H1 (cell line): ENCODE measurements at regions not wholly inside any gene's neighbourhood (a gene's known extent, or its start where the extent isn't known, plus 50 kb on each side); places are given as distances from the start of the nearest gene placed in this dataset.

ENCODE experiments used
- ASH2L ChIP-seq: fragments of 200-600, 300-600 bp; sonication (generic); IDR thresholded peaks from one replicate; pipeline ENCODE4 v1.7.1; 2017; ENCODE audit warnings: low read length
- EZH2 ChIP-seq: fragments of 200-600 bp; sonication (generic); IDR thresholded peaks from 2 replicates; pipeline ENCODE4 v1.7.1; 2012; ENCODE audit warnings: low read depth, mild to moderate bottlenecking, moderate library complexity, low read length, inconsistent platforms; ENCODE audit not compliant: severe bottlenecking
- KDM1A ChIP-seq: fragments of 200-600, 300-600 bp; sonication (generic); IDR thresholded peaks from 2 replicates; pipeline ENCODE4 v1.7.1; 2016; ENCODE audit warnings: mild to moderate bottlenecking, low read length, borderline replicate concordance
- RBBP5 ChIP-seq: IDR thresholded peaks from 2 replicates; pipeline ENCODE4 v1.7.1; 2012; ENCODE audit warnings: low read depth, mild to moderate bottlenecking, inconsistent platforms, low read length, moderate library complexity, borderline replicate concordance
- RFX5 ChIP-seq: IDR thresholded peaks from 2 replicates; pipeline ENCODE4 v1.6.1; 2011; ENCODE audit warnings: low read depth, low read length, improper control_type of control experiment, borderline replicate concordance
- SIN3A ChIP-seq, 2 experiments: IDR thresholded peaks in 1 of 2; conservative IDR thresholded peaks in 1 of 2; 2 replicates each; pipeline ENCODE4 v1.6.1; 2011 to 2012; ENCODE audit warnings: low read length in 2 of 2, improper control_type of control experiment in 1 of 2, low read depth in 1 of 2, mild to moderate bottlenecking in 1 of 2
- YY1 ChIP-seq: IDR thresholded peaks from 2 replicates; pipeline ENCODE4 v1.6.1; 2011; ENCODE audit warnings: low read depth, mild to moderate bottlenecking, low read length

DNA sequence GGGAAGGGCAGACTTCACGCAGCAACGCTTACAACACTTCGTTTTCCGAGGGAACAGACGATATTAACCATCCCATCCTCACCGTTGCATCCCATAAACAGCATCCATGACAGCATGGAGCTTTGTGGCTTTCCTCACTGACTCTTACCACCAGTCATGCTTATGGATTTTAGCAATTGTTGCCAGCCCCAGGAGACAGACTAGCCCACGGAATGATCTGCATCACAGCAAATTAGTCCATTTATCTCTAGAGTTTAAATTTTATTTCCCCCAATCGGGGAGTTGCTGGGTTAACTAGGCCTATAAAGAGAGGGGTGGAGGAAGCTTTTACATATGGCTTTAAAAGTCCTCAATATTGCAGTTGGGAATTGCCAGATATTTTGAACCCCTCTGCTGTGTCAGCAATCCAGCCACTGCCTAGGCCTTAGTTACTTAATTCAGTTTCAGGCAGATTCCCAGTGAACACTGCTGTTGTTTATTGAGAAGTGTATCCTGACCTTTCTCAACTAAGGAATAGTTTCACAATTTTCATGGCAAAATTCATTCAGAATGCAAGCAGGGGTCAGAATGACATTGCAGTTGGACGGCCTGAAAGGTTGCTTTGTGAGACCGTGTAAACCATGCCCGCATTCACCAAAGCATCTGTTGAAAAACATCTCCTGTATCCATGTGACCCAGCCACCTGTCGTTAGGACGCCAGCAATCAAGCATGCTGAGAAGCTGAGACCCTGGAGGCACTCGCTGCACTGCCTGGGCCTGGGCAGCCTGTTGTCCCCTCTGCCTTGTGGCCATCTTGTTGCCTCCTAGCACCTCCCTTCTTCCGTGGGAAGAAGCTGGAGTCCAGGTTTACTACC is 397.4 kb upstream of the TPM1 start (continued):
- TF ChIP-seq KDM1A (no peak), EZH2 (no peak), SIN3A (conservative IDR thresholded peaks at IDR 0.05 in 1 of 2, IDR thresholded peaks at IDR 0.05 in 1 of 2; ENCODE audit: low read depth in 1 of 2, low read length in 2 of 2) (no peak), ASH2L (no peak), RFX5 (no peak), YY1 (no peak), RBBP5 (no peak)
